KMS-11 (cell line): ENCODE measurements at regions not wholly inside any gene's neighbourhood (a gene's known extent, or its start where the extent isn't known, plus 50 kb on each side); places are given as distances from the start of the nearest gene placed in this dataset.

Experiments
- H2AFZ ChIP-seq: fragments of 200-600 bp; sonication (generic); 2 replicates; pipeline ENCODE4 v1.6.1; 2016; ENCODE audit warnings: antibody characterized with exemption, mixed run types, low read depth
- H3K27ac ChIP-seq: fragments of 200-600 bp; sonication (generic); 2 replicates; pipeline ENCODE4 v1.6.1; 2016; ENCODE audit warnings: mild to moderate bottlenecking, mixed run types
- H3K27me3 ChIP-seq: fragments of 200-600 bp; sonication (generic); 2 replicates; pipeline ENCODE4 v1.6.1; 2017; ENCODE audit warnings: mild to moderate bottlenecking, low read depth, mixed run types, moderate library complexity; ENCODE audit not compliant: insufficient read depth
- H3K36me3 ChIP-seq: fragments of 200-600 bp; sonication (generic); 2 replicates; pipeline ENCODE4 v1.6.1; 2017; ENCODE audit warnings: mild to moderate bottlenecking, mixed run types; ENCODE audit not compliant: insufficient read depth
- H3K4me1 ChIP-seq: fragments of 200-600 bp; sonication (generic); 2 replicates; pipeline ENCODE4 v1.6.1; 2016; ENCODE audit warnings: mild to moderate bottlenecking, low read depth, mixed run types; ENCODE audit not compliant: poor library complexity, severe bottlenecking
- H3K4me2 ChIP-seq: fragments of 200-600 bp; sonication (generic); 2 replicates; pipeline ENCODE4 v1.7.0; 2016; ENCODE audit warnings: mild to moderate bottlenecking, mixed run types
- H3K4me3 ChIP-seq: fragments of 200-600 bp; sonication (generic); IDR thresholded peaks from 2 replicates; pipeline ENCODE4 v1.6.1; 2017; ENCODE audit warnings: low read depth, low read length, mixed read lengths; ENCODE audit not compliant: insufficient read depth
- H3K79me2 ChIP-seq: fragments of 200-600 bp; sonication (generic); 2 replicates; pipeline ENCODE4 v1.6.1; 2016; ENCODE audit warnings: low read depth, mixed run types; ENCODE audit not compliant: insufficient read depth
- H3K9ac ChIP-seq: fragments of 200-600 bp; sonication (generic); 2 replicates; pipeline ENCODE4 v1.6.1; 2016; ENCODE audit warnings: mild to moderate bottlenecking, mixed run types
- H4K20me1 ChIP-seq: fragments of 200-600 bp; sonication (generic); 2 replicates; pipeline ENCODE4 v1.6.1; 2016; ENCODE audit warnings: mild to moderate bottlenecking, mixed run types; ENCODE audit not compliant: insufficient read depth
- CTCF ChIP-seq: fragments of 200-600 bp; sonication (generic); conservative IDR thresholded peaks from 2 replicates; pipeline ENCODE4 v1.6.1; 2017; ENCODE audit warnings: low read depth, mild to moderate bottlenecking, antibody characterized with exemption, low read length, moderate library complexity, mixed read lengths

- Histone ChIP-seq H3K9ac (no peak overlapping the region), H3K36me3 (no peaks in the 10 kb centered on the region), H3K4me3 (no peak overlapping the region), H3K4me1 (no peaks in the 10 kb centered on the region), H2AFZ (no peak overlapping the region), H3K4me2 (no peak overlapping the region), H3K27ac (no peak overlapping the region), H4K20me1 (no peaks in the 10 kb centered on the region), H3K79me2 (no peaks in the 10 kb centered on the region), H3K27me3 (no peaks in the 10 kb centered on the region)
- no peak for TF ChIP-seq CTCF
Observed at GRCh38 chr1:239817801-239818200, 273.9 kb upstream of the FMN2 start.

GRCh38 chr1:239819096-239819495 lies 272.6 kb upstream of the FMN2 start:
- no peak overlapping the region for H3K9ac ChIP-seq
- no peak overlapping the region for H3K4me3 ChIP-seq
- H2AFZ ChIP-seq = no peak overlapping the region
- H3K4me2 ChIP-seq = no peak overlapping the region
- no peaks in the 10 kb centered on the region for H3K36me3 ChIP-seq
- no peaks in the 10 kb centered on the region for H3K79me2 ChIP-seq
- TF ChIP-seq CTCF = no peak
- H3K27ac ChIP-seq = no peak overlapping the region
- no peaks in the 10 kb centered on the region for H3K27me3 ChIP-seq
- H3K4me1 ChIP-seq = no peaks in the 10 kb centered on the region
- no peaks in the 10 kb centered on the region for H4K20me1 ChIP-seq

GRCh38 chr1:239819756-239820250 lies 271.9 kb upstream of the FMN2 start:
- TF ChIP-seq CTCF = no peak
- H3K36me3 ChIP-seq = no peaks in the 10 kb centered on the region
- H2AFZ ChIP-seq = no peak overlapping the region
- H3K27me3 ChIP-seq = no peaks in the 10 kb centered on the region
- no peak overlapping the region for H3K27ac ChIP-seq
- no peak overlapping the region for H3K9ac ChIP-seq
- no peak overlapping the region for H3K4me3 ChIP-seq
- no peaks in the 10 kb centered on the region for H3K79me2 ChIP-seq
- H3K4me2 ChIP-seq = no peak overlapping the region
- no peaks in the 10 kb centered on the region for H4K20me1 ChIP-seq
- no peaks in the 10 kb centered on the region for H3K4me1 ChIP-seq

DNA sequence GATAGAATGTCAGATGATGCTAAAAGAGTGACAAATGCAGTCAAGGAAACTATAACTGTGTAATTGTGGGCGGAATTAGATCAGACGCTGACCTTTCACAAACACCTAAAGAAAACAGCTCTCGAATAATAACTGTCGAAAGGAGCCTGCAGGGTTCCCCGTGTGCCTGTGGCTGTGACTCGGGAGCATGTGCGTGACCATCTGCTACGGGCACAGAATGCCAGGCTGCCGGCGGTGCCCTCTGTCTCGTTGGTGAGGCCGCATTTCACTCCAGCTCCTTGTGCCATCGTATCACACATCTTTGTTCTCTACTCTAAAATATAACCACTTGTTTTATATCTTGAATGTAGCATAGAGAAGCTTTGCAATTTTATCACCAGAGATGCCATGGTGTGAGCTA lies 267.8 kb upstream of the FMN2 start:
- Histone ChIP-seq H3K4me3 (no peak overlapping the region), H3K27me3 (no peaks in the 10 kb centered on the region), H3K4me1 (no peaks in the 10 kb centered on the region), H3K4me2 (no peak overlapping the region), H3K9ac (no peak overlapping the region), H2AFZ (no peak overlapping the region), H3K36me3 (no peaks in the 10 kb centered on the region), H3K79me2 (no peaks in the 10 kb centered on the region), H4K20me1 (no peaks in the 10 kb centered on the region), H3K27ac (no peak overlapping the region)
- TF ChIP-seq CTCF = no peak
